Keratinocyte (primary cell): ENCODE measurements at regions not wholly inside any gene's neighbourhood (a gene's known extent, or its start where the extent isn't known, plus 50 kb on each side); places are given as distances from the start of the nearest gene placed in this dataset.
"Not testable (repeated sequence)": the region's sequence is repeated elsewhere in the genome, so short reads cannot be mapped to it uniquely, and the experiment has no call there.

ENCODE experiments used
- CTCF ChIP-seq, 3 experiments: IDR thresholded peaks in 1 of 3; conservative IDR thresholded peaks in 1 of 3; optimal IDR thresholded peaks in 1 of 3; 2 replicates in 2 of 3; 3 replicates in 1 of 3; pipeline versions ENCODE3 to v1.5.1; 2011; ENCODE audit warnings: low read length in 3 of 3, mild to moderate bottlenecking in 3 of 3, moderate library complexity in 2 of 3, control low read depth in 1 of 3, inconsistent platforms in 1 of 3; ENCODE audit not compliant: insufficient read depth in 2 of 3; ENCODE audit errors: extremely low read depth in 1 of 3
- EZH2 ChIP-seq: IDR thresholded peaks from one replicate; pipeline ENCODE4 v1.6.1; 2012; ENCODE audit warnings: inconsistent platforms, mild to moderate bottlenecking, low read length, moderate library complexity

DNA sequence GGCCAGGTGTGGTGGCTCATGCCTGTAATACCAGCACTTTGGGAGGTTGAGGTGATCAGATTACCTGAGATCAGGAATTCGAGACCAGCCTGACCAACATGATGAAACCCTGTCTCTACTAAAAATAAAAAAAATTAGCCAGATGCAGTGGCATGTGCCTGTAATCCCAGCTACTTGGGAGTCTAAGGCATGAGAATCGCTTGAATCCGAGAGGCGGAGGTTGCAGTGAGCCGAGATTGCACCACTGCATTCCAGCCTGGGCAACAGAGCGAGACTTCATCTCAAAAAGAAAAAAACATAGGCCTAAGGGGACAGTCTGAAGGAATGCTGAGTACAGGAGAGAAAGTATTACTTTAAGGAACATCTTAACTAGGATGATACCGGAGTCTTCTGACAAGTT lies 650.6 kb upstream of the USP24 start:
- not testable (repeated sequence) for TF ChIP-seq CTCF (optimal IDR thresholded peaks at IDR 0.05 in 1 of 3, IDR thresholded peaks at IDR 0.05 in 1 of 3, conservative IDR thresholded peaks at IDR 0.05 in 1 of 3; ENCODE audit: extremely low read depth in 1 of 3, insufficient read depth in 2 of 3, low read length in 3 of 3); EZH2
